OCI-LY3 (cell line): ENCODE measurements at regions not wholly inside any gene's neighbourhood (a gene's known extent, or its start where the extent isn't known, plus 50 kb on each side); places are given as distances from the start of the nearest gene placed in this dataset.

ENCODE experiments used
- CTCF ChIP-seq: fragments of 200-600, 300-600 bp; sonication (generic); IDR thresholded peaks from 2 replicates; pipeline ENCODE4 v1.5.1; 2014; ENCODE audit warnings: antibody characterized with exemption, low read length, low read depth
- EZH2phosphoT487 ChIP-seq: fragments of 200-600 bp; shearing (Covaris generic); IDR thresholded peaks from 2 replicates; pipeline ENCODE4 v1.6.1; 2018; ENCODE audit warnings: antibody characterized with exemption, mixed run types, low read depth

- TF ChIP-seq CTCF, result no peak
- TF ChIP-seq EZH2phosphoT487, result no peak
These were observed 79.4 kb upstream of the SETMAR start for GRCh38 chr3:4223777-4224176.
